HEK293 (cell line): ENCODE measurements at regions not wholly inside any gene's neighbourhood (a gene's known extent, or its start where the extent isn't known, plus 50 kb on each side); places are given as distances from the start of the nearest gene placed in this dataset.

Experiments used
- CTCF ChIA-PET: fragments of 350-600 bp; formaldehyde crosslinking; extraction: SDS; loops from one replicate; lab custom pipeline; 2021; ENCODE audit warnings: antibody characterized with exemption; lab: Yijun Ruan, JAX
- POLR2A ChIA-PET: fragments of 300-600 bp; formaldehyde crosslinking; extraction: SDS; loops from one replicate; lab custom pipeline; 2020; ENCODE audit warnings: antibody characterized with exemption, inconsistent platforms; lab: Yijun Ruan, JAX
- H3K27ac ChIP-seq: fragments of 200-500 bp; sonication (Bioruptor generic); 2 replicates; pipeline ENCODE4 v1.5.1; 2014; ENCODE audit warnings: low read depth, low read length, control low read depth, inconsistent platforms; ENCODE audit errors: extremely low read depth
- H3K36me3 ChIP-seq, 2 experiments: fragments of 200-500 bp in 1 of 2; sonication (Bioruptor generic) in 1 of 2; 1 replicate in 1 of 2; 2 replicates in 1 of 2; pipeline ENCODE4 v1.5.1; 2014 to 2017; ENCODE audit warnings: inconsistent platforms in 2 of 2, low read length in 2 of 2; ENCODE audit not compliant: control insufficient read depth in 2 of 2, insufficient read depth in 1 of 2
- H3K4me1 ChIP-seq: fragments of 200-500 bp; sonication (Bioruptor generic); 2 replicates; pipeline ENCODE4 v1.5.1; 2014; ENCODE audit warnings: mild to moderate bottlenecking, low read length, inconsistent platforms; ENCODE audit not compliant: control insufficient read depth, insufficient read depth
- H3K4me3 ChIP-seq: 2 replicates; pipeline ENCODE4 v1.5.1; 2011; ENCODE audit warnings: low read depth, mild to moderate bottlenecking, control low read depth, low read length, moderate library complexity
- H3K9me3 ChIP-seq: fragments of 200-500 bp; sonication (Bioruptor generic); 2 replicates; pipeline ENCODE4 v1.5.1; 2014; ENCODE audit warnings: low read depth, low read length, inconsistent platforms; ENCODE audit not compliant: control insufficient read depth, insufficient read depth
- OSR2 ChIP-seq: fragments of 450-650 bp; formaldehyde crosslinking; IDR thresholded peaks from 2 replicates; pipeline ENCODE4 v1.5.1; 2016; ENCODE audit warnings: missing biosample characterization, missing genetic modification characterization
- RBAK ChIP-seq: fragments of 450-650 bp; formaldehyde crosslinking; IDR thresholded peaks from 2 replicates; pipeline ENCODE4 v1.5.1; 2016; ENCODE audit warnings: missing biosample characterization, missing genetic modification characterization
- SETDB1 ChIP-seq: IDR thresholded peaks from one replicate; pipeline ENCODE4 v1.6.1; 2017; ENCODE audit warnings: mild to moderate bottlenecking, low read length, moderate library complexity, mixed read lengths; ENCODE audit not compliant: insufficient read length
- ZNF155 ChIP-seq: fragments of 450-650 bp; formaldehyde crosslinking; IDR thresholded peaks from 2 replicates; pipeline ENCODE4 v1.5.1; 2016; ENCODE audit warnings: missing biosample characterization, missing genetic modification characterization
- ZNF174 ChIP-seq: fragments of 450-650 bp; formaldehyde crosslinking; IDR thresholded peaks from 2 replicates; pipeline ENCODE4 v1.5.0; 2017; ENCODE audit warnings: missing biosample characterization, mild to moderate bottlenecking, missing genetic modification characterization
- ZNF2 ChIP-seq: fragments of 450-650 bp; formaldehyde crosslinking; IDR thresholded peaks from 2 replicates; pipeline ENCODE4 v1.5.1; 2016; ENCODE audit warnings: missing biosample characterization, missing genetic modification characterization
- ZNF24 ChIP-seq: fragments of 450-650 bp; formaldehyde crosslinking; IDR thresholded peaks from 2 replicates; pipeline ENCODE4 v1.5.1; 2016; ENCODE audit warnings: missing biosample characterization, missing genetic modification characterization
- ZNF366 ChIP-seq: fragments of 450-650 bp; formaldehyde crosslinking; conservative IDR thresholded peaks from 2 replicates; pipeline ENCODE4 v1.5.1; 2016; ENCODE audit warnings: missing biosample characterization, missing genetic modification characterization
- ZNF510 ChIP-seq: fragments of 450-650 bp; formaldehyde crosslinking; IDR thresholded peaks from 2 replicates; pipeline ENCODE4 v1.5.1; 2018; ENCODE audit warnings: mild to moderate bottlenecking, missing genetic modification characterization, missing biosample characterization; ENCODE audit not compliant: insufficient replicate concordance
- ZNF626 ChIP-seq: fragments of 450-650 bp; sonication (Bioruptor Pico); formaldehyde crosslinking; IDR thresholded peaks from 2 replicates; pipeline ENCODE4 v1.5.1; 2018; ENCODE audit warnings: missing biosample characterization, missing genetic modification characterization, inconsistent platforms
- TF ChIP-seq, protein P1 (sequence below): fragments of 450-650 bp; formaldehyde crosslinking; IDR thresholded peaks from 2 replicates; pipeline ENCODE4 v1.5.1; 2016; ENCODE audit warnings: missing biosample characterization, missing genetic modification characterization
- TF ChIP-seq, protein P2 (sequence below): fragments of 450-650 bp; formaldehyde crosslinking; IDR thresholded peaks from 2 replicates; pipeline ENCODE4 v1.5.1; 2016; ENCODE audit warnings: missing biosample characterization, missing genetic modification characterization
- TF ChIP-seq, protein P3 (sequence below): fragments of 450-650 bp; formaldehyde crosslinking; IDR thresholded peaks from 2 replicates; pipeline ENCODE4 v1.5.0; 2017; ENCODE audit warnings: missing biosample characterization, missing genetic modification characterization, borderline replicate concordance
- TF ChIP-seq, protein P4 (sequence below): fragments of 450-650 bp; formaldehyde crosslinking; IDR thresholded peaks from 2 replicates; pipeline ENCODE4 v1.5.1; 2016; ENCODE audit warnings: missing biosample characterization, missing genetic modification characterization, borderline replicate concordance
- TF ChIP-seq, protein P5 (sequence below): fragments of 450-650 bp; formaldehyde crosslinking; IDR thresholded peaks from 2 replicates; pipeline ENCODE4 v1.5.1; 2016; ENCODE audit warnings: missing biosample characterization, missing genetic modification characterization

DNA sequence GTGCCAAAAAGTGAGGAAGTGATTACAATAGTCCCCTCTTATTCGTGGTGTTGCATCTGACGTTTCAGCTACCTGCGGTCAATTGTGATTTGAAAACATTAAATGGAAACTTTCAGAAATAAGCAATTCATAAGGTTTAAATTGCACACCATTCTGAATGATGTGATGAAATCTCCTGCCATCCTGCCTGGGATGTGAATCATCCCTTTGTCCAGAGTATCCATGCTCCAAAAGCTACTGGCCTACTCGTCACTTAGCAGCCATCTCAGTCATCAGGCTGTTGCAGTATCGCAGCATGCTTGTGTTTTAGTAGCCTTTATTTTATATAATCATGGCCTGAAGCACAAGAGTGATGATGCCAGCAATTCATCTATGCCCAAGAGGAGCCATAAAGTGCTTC is 97.7 kb upstream of the CDCA7L start (continued):
- TF ChIP-seq, protein P1, sequence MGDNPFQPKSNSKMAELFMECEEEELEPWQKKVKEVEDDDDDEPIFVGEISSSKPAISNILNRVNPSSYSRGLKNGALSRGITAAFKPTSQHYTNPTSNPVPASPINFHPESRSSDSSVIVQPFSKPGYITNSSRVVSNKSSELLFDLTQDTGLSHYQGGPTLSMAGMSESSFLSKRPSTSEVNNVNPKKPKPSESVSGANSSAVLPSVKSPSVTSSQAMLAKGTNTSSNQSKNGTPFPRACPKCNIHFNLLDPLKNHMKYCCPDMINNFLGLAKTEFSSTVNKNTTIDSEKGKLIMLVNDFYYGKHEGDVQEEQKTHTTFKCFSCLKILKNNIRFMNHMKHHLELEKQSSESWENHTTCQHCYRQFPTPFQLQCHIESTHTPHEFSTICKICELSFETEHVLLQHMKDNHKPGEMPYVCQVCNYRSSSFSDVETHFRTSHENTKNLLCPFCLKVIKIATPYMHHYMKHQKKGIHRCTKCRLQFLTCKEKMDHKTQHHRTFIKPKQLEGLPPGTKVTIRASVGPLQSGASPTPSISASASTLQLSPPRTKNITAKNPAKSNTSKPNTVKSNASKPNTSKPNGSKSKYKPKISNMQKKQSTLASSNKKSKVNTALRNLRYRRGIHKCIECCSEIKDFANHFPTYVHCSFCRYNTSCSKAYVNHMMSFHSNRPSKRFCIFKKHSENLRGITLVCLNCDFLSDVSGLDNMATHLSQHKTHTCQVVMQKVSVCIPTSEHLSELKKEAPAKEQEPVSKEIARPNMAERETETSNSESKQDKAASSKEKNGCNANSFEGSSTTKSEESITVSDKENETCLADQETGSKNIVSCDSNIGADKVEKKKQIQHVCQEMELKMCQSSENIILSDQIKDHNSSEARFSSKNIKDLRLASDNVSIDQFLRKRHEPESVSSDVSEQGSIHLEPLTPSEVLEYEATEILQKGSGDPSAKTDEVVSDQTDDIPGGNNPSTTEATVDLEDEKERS (tag by site-specific recombination): no peak
- TF ChIP-seq ZNF366 (tag by site-specific recombination) (no peak), ZNF174 (tag by site-specific recombination) (no peak)
- TF ChIP-seq, protein P2, sequence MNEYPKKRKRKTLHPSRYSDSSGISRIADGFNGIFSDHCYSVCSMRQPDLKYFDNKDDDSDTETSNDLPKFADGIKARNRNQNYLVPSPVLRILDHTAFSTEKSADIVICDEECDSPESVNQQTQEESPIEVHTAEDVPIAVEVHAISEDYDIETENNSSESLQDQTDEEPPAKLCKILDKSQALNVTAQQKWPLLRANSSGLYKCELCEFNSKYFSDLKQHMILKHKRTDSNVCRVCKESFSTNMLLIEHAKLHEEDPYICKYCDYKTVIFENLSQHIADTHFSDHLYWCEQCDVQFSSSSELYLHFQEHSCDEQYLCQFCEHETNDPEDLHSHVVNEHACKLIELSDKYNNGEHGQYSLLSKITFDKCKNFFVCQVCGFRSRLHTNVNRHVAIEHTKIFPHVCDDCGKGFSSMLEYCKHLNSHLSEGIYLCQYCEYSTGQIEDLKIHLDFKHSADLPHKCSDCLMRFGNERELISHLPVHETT (tag by site-specific recombination): no peak
- TF ChIP-seq, protein P3, sequence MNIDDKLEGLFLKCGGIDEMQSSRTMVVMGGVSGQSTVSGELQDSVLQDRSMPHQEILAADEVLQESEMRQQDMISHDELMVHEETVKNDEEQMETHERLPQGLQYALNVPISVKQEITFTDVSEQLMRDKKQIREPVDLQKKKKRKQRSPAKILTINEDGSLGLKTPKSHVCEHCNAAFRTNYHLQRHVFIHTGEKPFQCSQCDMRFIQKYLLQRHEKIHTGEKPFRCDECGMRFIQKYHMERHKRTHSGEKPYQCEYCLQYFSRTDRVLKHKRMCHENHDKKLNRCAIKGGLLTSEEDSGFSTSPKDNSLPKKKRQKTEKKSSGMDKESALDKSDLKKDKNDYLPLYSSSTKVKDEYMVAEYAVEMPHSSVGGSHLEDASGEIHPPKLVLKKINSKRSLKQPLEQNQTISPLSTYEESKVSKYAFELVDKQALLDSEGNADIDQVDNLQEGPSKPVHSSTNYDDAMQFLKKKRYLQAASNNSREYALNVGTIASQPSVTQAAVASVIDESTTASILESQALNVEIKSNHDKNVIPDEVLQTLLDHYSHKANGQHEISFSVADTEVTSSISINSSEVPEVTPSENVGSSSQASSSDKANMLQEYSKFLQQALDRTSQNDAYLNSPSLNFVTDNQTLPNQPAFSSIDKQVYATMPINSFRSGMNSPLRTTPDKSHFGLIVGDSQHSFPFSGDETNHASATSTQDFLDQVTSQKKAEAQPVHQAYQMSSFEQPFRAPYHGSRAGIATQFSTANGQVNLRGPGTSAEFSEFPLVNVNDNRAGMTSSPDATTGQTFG (tag by site-specific recombination): no peak

DNA sequence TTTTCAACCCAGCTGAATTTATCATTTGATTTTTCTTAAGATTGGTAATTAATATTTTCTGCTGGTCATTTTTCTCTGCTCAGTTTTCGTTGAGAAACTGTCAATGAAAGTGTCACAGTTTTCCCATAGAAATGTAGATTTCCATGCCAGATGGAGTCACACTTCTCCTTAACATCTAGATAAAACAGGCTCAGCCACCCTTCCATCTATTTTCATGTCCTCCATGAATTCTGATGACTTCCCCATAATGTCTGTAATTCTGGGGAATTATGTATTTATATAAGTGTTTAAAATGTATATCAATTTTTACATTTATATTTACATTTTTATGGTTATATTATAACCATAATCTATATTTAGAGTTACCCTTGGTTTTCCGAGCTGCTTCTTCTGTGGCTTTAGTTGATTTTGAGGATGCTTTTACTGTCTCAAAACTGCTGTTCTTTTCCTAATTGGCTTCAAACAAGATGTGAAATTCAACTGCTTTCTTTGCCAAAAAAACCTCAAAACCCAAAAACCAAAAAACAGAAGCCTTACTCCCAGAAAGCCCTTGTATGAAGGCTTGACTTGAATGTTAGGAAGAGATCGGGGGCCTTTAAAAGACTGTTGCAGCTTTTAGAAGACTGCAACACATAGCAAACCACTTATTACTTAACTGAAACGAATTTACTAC is 95.4 kb upstream of the CDCA7L start:
- Histone ChIP-seq H3K4me1 (no peaks in the 10 kb centered on the region), H3K36me3 (no peaks in the 10 kb centered on the region), H3K9me3 (no peaks in the 10 kb centered on the region), H3K27ac (no peak overlapping the region), H3K4me3 (no peak overlapping the region)
- POLR2A ChIA-PET: no interaction called here
- TF ChIP-seq SETDB1 (no peak), ZNF2 (tag by site-specific recombination) (no peak), ZNF24 (tag by site-specific recombination) (no peak), ZNF155 (tag by site-specific recombination) (no peak), ZNF626 (tag by site-specific recombination) (no peak), ZNF510 (tag by site-specific recombination) (no peak), RBAK (no peak), OSR2 (tag by site-specific recombination) (no peak)
- TF ChIP-seq, protein P4, sequence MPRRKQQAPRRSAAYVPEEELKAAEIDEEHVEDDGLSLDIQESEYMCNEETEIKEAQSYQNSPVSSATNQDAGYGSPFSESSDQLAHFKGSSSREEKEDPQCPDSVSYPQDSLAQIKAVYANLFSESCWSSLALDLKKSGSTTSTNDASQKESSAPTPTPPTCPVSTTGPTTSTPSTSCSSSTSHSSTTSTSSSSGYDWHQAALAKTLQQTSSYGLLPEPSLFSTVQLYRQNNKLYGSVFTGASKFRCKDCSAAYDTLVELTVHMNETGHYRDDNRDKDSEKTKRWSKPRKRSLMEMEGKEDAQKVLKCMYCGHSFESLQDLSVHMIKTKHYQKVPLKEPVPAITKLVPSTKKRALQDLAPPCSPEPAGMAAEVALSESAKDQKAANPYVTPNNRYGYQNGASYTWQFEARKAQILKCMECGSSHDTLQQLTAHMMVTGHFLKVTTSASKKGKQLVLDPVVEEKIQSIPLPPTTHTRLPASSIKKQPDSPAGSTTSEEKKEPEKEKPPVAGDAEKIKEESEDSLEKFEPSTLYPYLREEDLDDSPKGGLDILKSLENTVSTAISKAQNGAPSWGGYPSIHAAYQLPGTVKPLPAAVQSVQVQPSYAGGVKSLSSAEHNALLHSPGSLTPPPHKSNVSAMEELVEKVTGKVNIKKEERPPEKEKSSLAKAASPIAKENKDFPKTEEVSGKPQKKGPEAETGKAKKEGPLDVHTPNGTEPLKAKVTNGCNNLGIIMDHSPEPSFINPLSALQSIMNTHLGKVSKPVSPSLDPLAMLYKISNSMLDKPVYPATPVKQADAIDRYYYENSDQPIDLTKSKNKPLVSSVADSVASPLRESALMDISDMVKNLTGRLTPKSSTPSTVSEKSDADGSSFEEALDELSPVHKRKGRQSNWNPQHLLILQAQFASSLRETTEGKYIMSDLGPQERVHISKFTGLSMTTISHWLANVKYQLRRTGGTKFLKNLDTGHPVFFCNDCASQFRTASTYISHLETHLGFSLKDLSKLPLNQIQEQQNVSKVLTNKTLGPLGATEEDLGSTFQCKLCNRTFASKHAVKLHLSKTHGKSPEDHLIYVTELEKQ (tag by site-specific recombination): no peak
- TF ChIP-seq, protein P5, sequence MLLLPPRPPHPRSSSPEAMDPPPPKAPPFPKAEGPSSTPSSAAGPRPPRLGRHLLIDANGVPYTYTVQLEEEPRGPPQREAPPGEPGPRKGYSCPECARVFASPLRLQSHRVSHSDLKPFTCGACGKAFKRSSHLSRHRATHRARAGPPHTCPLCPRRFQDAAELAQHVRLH: no peak
- TF ChIP-seq, all 188 proteins: peak for 0
- CTCF ChIA-PET: interaction anchor here (0.6 kb wide), 1 partner anchor 125 kb away, joined by 3 read pairs; no protein-coding TSS in a partner anchor
